Nephron (organoid): ENCODE measurements at regions not wholly inside any gene's neighbourhood (a gene's known extent, or its start where the extent isn't known, plus 50 kb on each side); places are given as distances from the start of the nearest gene placed in this dataset.

Experiments used
- H3K27ac Mint-ChIP-seq, 3 experiments: 2 replicates each; pipeline ENCODE4 v1.8.0; 2020; ENCODE audit warnings: mixed read lengths in 3 of 3, mild to moderate bottlenecking in 2 of 3, moderate library complexity in 1 of 3
- H3K27me3 Mint-ChIP-seq: 2 replicates; pipeline ENCODE4 v1.8.0; 2021; ENCODE audit warnings: low read depth, mild to moderate bottlenecking, moderate library complexity, mixed read lengths
- H3K36me3 Mint-ChIP-seq: 2 replicates; pipeline ENCODE4 v1.8.0; 2020; ENCODE audit warnings: low read depth, mixed read lengths
- H3K4me1 Mint-ChIP-seq: 2 replicates; pipeline ENCODE4 v1.8.0; 2020; ENCODE audit warnings: mixed read lengths
- H3K4me3 Mint-ChIP-seq, 3 experiments: 2 replicates each; pipeline ENCODE4 v1.8.0; 2020; ENCODE audit warnings: mild to moderate bottlenecking in 3 of 3, mixed read lengths in 3 of 3, moderate library complexity in 2 of 3
- H3K9me3 Mint-ChIP-seq: 2 replicates; pipeline ENCODE4 v1.8.0; 2020; ENCODE audit warnings: mixed read lengths
- TF ChIP-seq, protein P1 (sequence below), 3 experiments: fragments of 200-600 bp; sonication (generic); IDR thresholded peaks; one replicate each; pipeline ENCODE4 v1.5.0; 2021; ENCODE audit warnings: antibody characterized with exemption in 3 of 3; ENCODE audit not compliant: unreplicated experiment in 3 of 3

DNA sequence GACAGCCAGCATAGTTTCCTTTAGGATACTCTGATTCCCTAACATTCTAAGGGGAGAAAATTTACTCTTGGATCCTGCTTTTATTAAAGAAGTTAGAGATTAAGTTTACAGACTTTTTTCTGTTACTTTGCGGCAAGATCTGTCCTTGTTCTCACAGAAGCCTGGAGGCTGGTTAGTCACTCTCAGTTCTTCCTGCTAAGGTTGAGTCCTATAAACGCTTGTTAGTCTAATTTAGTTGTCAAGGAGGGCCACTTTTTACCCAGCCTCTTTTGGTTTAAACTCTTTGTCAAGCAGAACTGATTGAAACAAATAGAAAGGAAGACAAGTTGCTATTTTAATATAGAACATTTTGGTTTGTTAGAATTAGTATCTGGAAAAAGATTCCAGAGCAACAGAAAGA is 89.7 kb downstream of the C21orf91 start:
- Mint-ChIP-seq H3K27me3 (peaks cover 4% of the 10 kb centered on the region), H3K4me3 (no peak overlapping the region), H3K27ac (no peak overlapping the region), H3K36me3 (no peaks in the 10 kb centered on the region), H3K4me1 (peaks cover 13% of the 10 kb centered on the region), H3K9me3 (peaks cover 6% of the 10 kb centered on the region)
- TF ChIP-seq, protein P1, sequence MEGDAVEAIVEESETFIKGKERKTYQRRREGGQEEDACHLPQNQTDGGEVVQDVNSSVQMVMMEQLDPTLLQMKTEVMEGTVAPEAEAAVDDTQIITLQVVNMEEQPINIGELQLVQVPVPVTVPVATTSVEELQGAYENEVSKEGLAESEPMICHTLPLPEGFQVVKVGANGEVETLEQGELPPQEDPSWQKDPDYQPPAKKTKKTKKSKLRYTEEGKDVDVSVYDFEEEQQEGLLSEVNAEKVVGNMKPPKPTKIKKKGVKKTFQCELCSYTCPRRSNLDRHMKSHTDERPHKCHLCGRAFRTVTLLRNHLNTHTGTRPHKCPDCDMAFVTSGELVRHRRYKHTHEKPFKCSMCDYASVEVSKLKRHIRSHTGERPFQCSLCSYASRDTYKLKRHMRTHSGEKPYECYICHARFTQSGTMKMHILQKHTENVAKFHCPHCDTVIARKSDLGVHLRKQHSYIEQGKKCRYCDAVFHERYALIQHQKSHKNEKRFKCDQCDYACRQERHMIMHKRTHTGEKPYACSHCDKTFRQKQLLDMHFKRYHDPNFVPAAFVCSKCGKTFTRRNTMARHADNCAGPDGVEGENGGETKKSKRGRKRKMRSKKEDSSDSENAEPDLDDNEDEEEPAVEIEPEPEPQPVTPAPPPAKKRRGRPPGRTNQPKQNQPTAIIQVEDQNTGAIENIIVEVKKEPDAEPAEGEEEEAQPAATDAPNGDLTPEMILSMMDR (IDR thresholded peaks at IDR 0.05; ENCODE audit: unreplicated experiment in 3 of 3): no peak

DNA sequence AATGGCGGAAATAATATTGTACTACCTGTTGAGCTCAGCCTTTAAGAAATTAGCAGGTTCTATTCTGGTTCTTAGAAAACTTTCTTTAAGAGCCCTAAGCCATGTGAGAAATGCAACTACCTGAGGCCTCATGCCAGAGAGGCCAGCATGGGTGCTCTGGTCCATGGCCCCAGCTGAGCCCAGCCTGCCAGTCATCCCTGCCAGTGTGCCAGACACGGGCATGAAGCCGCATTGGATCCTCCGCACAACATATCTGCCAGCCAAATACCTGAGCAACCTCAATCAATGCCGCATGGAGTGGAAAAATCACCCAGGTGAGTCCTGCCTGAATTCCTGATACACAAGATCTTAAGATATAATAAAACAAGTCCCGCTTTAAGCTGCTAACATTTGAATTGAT is 91.8 kb downstream of the C21orf91 start:
- Mint-ChIP-seq H3K27ac (no peak overlapping the region), H3K36me3 (no peaks in the 10 kb centered on the region), H3K27me3 (peaks cover 4% of the 10 kb centered on the region), H3K4me3 (no peak overlapping the region), H3K4me1 (peaks cover 13% of the 10 kb centered on the region), H3K9me3 (peaks cover 14% of the 10 kb centered on the region)
- TF ChIP-seq, protein P1 (IDR thresholded peaks at IDR 0.05; ENCODE audit: unreplicated experiment in 3 of 3): no peak

DNA sequence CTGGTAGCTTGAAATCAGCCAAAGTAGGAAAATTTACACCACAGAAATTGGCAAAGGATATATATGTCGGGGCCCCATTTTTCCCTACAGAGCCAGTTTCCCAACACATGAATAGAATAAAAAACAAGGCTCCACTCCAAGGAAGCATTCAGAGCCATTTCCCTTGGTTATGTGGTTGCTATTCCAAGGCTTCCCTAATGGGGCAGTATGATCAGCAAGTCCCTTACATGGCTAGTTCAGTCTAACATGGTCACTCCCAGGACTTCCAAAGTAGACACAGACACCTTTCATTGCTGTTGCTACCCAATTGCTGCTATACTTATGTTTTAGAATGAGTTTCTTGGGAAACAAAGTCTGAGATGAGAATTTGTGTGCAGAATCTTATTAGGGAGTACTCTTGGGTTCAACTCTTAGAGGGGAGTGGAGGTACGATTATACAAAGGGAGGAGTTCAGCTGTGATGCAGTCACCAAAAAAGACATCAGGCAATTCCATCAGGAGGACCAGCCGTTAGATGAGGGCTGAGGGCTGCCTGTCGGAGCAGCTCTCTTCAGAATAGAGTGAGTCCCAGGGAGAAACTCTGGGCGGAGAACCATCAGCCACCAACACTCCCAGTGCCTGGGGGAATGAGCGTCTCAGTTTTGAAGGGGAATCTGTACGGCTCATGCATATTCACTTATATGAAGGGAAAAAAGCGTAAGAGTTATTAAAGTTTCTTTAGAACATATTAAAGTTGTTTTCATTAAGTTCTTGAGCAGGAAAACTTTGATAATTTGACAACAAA is 92.9 kb downstream of the C21orf91 start:
- Mint-ChIP-seq H3K4me1 (peaks cover 13% of the 10 kb centered on the region), H3K27me3 (peaks cover 4% of the 10 kb centered on the region), H3K9me3 (peaks cover 17% of the 10 kb centered on the region), H3K27ac (no peak overlapping the region), H3K4me3 (no peak overlapping the region), H3K36me3 (no peaks in the 10 kb centered on the region)
- TF ChIP-seq, protein P1 (IDR thresholded peaks at IDR 0.05; ENCODE audit: unreplicated experiment in 3 of 3): peak in 1 of 3 experiments; percentile 19

DNA sequence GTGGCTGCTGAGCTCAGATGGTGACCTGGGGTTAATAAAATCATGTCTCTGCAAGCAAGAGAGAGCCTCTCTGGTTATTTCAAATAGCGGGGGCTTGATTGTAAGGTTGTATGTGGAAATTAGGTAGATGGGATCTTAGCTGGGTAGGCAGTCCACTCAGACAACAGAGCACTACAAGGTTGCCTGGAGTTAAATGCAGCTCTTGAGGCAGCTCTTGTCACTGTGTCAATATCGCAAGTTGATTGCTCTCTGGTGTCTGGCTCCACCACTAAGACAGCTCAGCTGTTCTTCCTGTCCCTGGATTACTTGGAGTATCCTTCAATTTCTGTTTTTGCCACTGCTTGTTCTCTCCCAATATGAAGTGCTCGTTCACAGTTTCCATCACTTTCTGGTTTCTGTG is 93.8 kb downstream of the C21orf91 start:
- H3K27me3 Mint-ChIP-seq: peaks cover 4% of the 10 kb centered on the region
- TF ChIP-seq, protein P1 (IDR thresholded peaks at IDR 0.05; ENCODE audit: unreplicated experiment in 3 of 3): no peak
- peaks cover 5% of the 10 kb centered on the region for H3K4me1 Mint-ChIP-seq
- H3K36me3 Mint-ChIP-seq: no peaks in the 10 kb centered on the region
- H3K9me3 Mint-ChIP-seq: peaks cover 17% of the 10 kb centered on the region
- no peak overlapping the region for H3K4me3 Mint-ChIP-seq
- H3K27ac Mint-ChIP-seq: no peak overlapping the region

DNA sequence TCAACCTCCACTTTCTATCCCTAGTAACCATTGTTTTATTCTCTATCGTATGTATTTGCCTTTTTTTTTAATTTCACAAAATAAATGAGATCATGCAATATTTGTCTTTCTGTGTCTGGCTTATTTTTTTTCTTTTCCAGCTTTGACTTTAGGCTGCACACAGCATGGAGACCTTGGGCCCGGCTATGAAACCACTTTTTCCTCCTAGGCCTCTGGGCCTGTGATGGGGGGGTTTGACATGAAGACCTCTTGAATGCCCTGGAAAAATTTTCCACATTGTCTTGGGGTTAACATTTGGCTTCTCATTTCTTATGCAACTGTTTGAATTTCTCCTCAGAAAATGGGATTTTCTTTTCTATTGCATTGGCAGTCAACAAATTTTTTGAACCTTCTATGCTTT is 100.2 kb upstream of the BTG3 start:
- Mint-ChIP-seq H3K27me3 (no peaks in the 10 kb centered on the region), H3K9me3 (peaks cover 33% of the 10 kb centered on the region), H3K4me3 (no peak overlapping the region), H3K4me1 (no peaks in the 10 kb centered on the region), H3K27ac (no peak overlapping the region), H3K36me3 (no peaks in the 10 kb centered on the region)
- TF ChIP-seq, protein P1 (IDR thresholded peaks at IDR 0.05; ENCODE audit: unreplicated experiment in 3 of 3): no peak

DNA sequence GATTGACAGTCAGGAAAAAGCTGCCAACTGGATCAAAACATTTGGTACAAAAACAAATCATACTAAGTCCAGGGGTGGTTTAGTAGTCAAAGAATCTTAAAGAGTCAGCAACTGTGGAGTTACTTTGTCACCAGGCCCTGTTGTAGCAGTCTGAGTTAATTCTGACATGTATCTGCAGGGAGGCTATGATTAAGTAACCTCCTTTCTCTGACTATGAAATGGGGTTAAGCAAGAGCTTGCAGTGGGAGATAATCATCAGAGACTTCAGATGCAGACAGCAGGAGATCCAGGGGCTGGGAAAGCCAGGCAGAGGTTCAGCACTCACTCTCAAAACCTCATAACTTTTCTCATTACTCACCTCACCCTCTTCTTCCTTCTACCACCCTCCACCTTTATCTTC is 99.2 kb upstream of the BTG3 start:
- Mint-ChIP-seq H3K9me3 (peaks cover 27% of the 10 kb centered on the region), H3K27ac (no peak overlapping the region), H3K36me3 (no peaks in the 10 kb centered on the region), H3K27me3 (no peaks in the 10 kb centered on the region), H3K4me1 (no peaks in the 10 kb centered on the region), H3K4me3 (no peak overlapping the region)
- TF ChIP-seq, protein P1 (IDR thresholded peaks at IDR 0.05; ENCODE audit: unreplicated experiment in 3 of 3): no peak
